ENCODE measurements at regions not wholly inside any gene's neighbourhood (a gene's known extent, or its start where the extent isn't known, plus 50 kb on each side); places are given as distances from the start of the nearest gene placed in this dataset.

DNA sequence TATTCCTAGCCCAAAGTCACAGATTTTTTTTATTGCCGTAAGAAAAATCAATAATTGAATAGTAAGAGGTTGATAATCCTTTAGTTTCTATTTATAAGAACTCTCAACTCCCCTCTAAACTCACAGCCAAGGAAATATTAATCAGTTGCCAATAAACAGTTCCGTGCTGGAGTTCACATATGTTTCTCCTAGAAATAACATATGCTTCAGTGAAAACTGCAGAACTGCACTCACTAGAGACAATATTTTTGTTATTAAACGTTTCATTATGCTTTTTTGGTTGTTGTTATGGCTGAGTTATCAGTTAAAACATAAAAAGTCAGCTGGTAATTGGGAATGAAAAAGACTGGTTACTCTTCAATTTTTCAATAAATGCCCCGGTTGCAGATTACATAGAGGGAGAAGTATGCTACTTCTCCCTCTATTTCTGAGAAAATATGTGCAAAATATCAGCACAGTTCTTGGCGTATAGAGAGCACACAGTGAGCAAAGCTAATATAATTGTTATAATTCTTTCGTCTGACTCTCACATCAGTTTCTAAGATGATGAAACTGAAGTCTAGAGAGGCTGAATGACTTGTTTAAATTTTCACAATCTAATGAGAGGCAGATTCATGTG is 781.2 kb upstream of the GRM7 start:
- TF ChIP-seq, protein P1, sequence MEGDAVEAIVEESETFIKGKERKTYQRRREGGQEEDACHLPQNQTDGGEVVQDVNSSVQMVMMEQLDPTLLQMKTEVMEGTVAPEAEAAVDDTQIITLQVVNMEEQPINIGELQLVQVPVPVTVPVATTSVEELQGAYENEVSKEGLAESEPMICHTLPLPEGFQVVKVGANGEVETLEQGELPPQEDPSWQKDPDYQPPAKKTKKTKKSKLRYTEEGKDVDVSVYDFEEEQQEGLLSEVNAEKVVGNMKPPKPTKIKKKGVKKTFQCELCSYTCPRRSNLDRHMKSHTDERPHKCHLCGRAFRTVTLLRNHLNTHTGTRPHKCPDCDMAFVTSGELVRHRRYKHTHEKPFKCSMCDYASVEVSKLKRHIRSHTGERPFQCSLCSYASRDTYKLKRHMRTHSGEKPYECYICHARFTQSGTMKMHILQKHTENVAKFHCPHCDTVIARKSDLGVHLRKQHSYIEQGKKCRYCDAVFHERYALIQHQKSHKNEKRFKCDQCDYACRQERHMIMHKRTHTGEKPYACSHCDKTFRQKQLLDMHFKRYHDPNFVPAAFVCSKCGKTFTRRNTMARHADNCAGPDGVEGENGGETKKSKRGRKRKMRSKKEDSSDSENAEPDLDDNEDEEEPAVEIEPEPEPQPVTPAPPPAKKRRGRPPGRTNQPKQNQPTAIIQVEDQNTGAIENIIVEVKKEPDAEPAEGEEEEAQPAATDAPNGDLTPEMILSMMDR (IDR thresholded peaks at IDR 0.05): no peak
- no peak for TF ChIP-seq POLR2A (IDR thresholded peaks at IDR 0.05)
